Activated CD4-positive, alpha-beta T cell treated with anti-CD3 and anti-CD28 coated beads for 36 hours (primary cell): ENCODE measurements at regions not wholly inside any gene's neighbourhood (a gene's known extent, or its start where the extent isn't known, plus 50 kb on each side); places are given as distances from the start of the nearest gene placed in this dataset.

Experiments
- ATAC-seq: fragments of 200-7000 bp; cut with Tn5 transposase; one replicate; pipeline ENCODE4 v1.10.0; 2021; ENCODE audit warnings: mild to moderate bottlenecking, moderate library complexity
- CTCF ChIA-PET: fragments of 350-600 bp; sonication (Branson Sonifier 250); formaldehyde crosslinking; loops from one replicate; lab custom pipeline; 2021; ENCODE audit warnings: antibody characterized with exemption; lab: Charles Lee
- POLR2A ChIA-PET: fragments of 350-600 bp; sonication (Branson Sonifier 250); formaldehyde crosslinking; loops from one replicate; lab custom pipeline; 2021; ENCODE audit warnings: antibody characterized with exemption, inconsistent platforms; lab: Charles Lee
- DNase-seq: peaks from one replicate; pipeline ENCODE4 v3.0.0-alpha.2; 2020
- H3K27ac Mint-ChIP-seq: one replicate; pipeline ENCODE4 v1.8.0; 2021; ENCODE audit warnings: mixed read lengths
- H3K27me3 Mint-ChIP-seq: one replicate; pipeline ENCODE4 v1.8.0; 2021; ENCODE audit warnings: mixed read lengths
- H3K36me3 Mint-ChIP-seq: one replicate; pipeline ENCODE4 v1.8.0; 2021; ENCODE audit warnings: low read depth, mixed read lengths
- H3K4me1 Mint-ChIP-seq: one replicate; pipeline ENCODE4 v1.8.0; 2021; ENCODE audit warnings: mixed read lengths
- H3K4me3 Mint-ChIP-seq: one replicate; pipeline ENCODE4 v1.8.0; 2021; ENCODE audit warnings: mild to moderate bottlenecking, moderate library complexity, mixed read lengths
- H3K9me3 Mint-ChIP-seq: one replicate; pipeline ENCODE4 v1.8.0; 2021; ENCODE audit warnings: low read depth, mixed read lengths
- intact Hi-C, 2 experiments: fragments of 100-400 bp; cut with DNase I in 1 of 2; cut with micrococcal nuclease in 1 of 2; formaldehyde crosslinking; loops; one replicate each; pipeline versions ENCODE4 v1.14.2 to v1.15.1; 2022 to 2024; cut with DNase I, micrococcal nuclease

GRCh38 chr11:31873124-31873523 lies 62.0 kb upstream of the PAX6 start:
- no peak overlapping the region for H3K27ac Mint-ChIP-seq
- H3K9me3 Mint-ChIP-seq, result no peaks in the 10 kb centered on the region
- intact Hi-C loops, result loop anchor here in 1 of 2 experiments (5.0 kb wide), 2 partner anchors 386 to 766 kb away; no protein-coding TSS in a partner anchor
- no peaks in the 10 kb centered on the region for H3K36me3 Mint-ChIP-seq
- DNase-seq (no peak), ATAC-seq (no peak)
- ChIA-PET POLR2A (no interaction called here), CTCF (no interaction called here)
- H3K4me1 Mint-ChIP-seq, result no peaks in the 10 kb centered on the region
- H3K4me3 Mint-ChIP-seq, result no peak overlapping the region
- peaks cover 19% of the 10 kb centered on the region for H3K27me3 Mint-ChIP-seq

GRCh38 chr11:31872076-31872443 lies 60.9 kb upstream of the PAX6 start:
- intact Hi-C loops, result loop anchor here in 1 of 2 experiments (5.0 kb wide), 2 partner anchors 385 to 765 kb away; no protein-coding TSS in a partner anchor
- Mint-ChIP-seq H3K36me3 (no peaks in the 10 kb centered on the region), H3K27me3 (peaks cover 19% of the 10 kb centered on the region), H3K4me3 (no peak overlapping the region), H3K27ac (no peak overlapping the region), H3K4me1 (no peaks in the 10 kb centered on the region), H3K9me3 (no peaks in the 10 kb centered on the region)
- ATAC-seq, result no peak
- ChIA-PET CTCF (interaction anchor here (0.6 to 2.1 kb wide), 5 partner anchors 109 to 631 kb away, joined by 3 to 10 read pairs (median 3); no protein-coding TSS in a partner anchor), POLR2A (no interaction called here)
- no peak for DNase-seq

GRCh38 chr11:31871310-31872075 lies 60.4 kb upstream of the PAX6 start:
- no peak overlapping the region for H3K4me3 Mint-ChIP-seq
- intact Hi-C loops, result loop anchor here (1.0 to 5.0 kb wide), 6 partner anchors 384 to 765 kb away; no protein-coding TSS in a partner anchor
- H3K36me3 Mint-ChIP-seq, result no peaks in the 10 kb centered on the region

GRCh38 chr11:31870609-31871309 lies 59.6 kb upstream of the PAX6 start:
- intact Hi-C loops, result loop anchor here (1.0 to 5.0 kb wide), 6 partner anchors 383 to 764 kb away; no protein-coding TSS in a partner anchor
- no peaks in the 10 kb centered on the region for H3K4me1 Mint-ChIP-seq
- no peaks in the 10 kb centered on the region for H3K9me3 Mint-ChIP-seq
- POLR2A ChIA-PET, result no interaction called here
- ATAC-seq (no peak), DNase-seq (peak; percentile 48)
- no peak overlapping the region for H3K4me3 Mint-ChIP-seq
- no peaks in the 10 kb centered on the region for H3K36me3 Mint-ChIP-seq
- CTCF ChIA-PET, result interaction anchor here (0.7 to 2.1 kb wide), 9 partner anchors 12 to 633 kb away, joined by 3 to 10 read pairs (median 4); no protein-coding TSS in a partner anchor
- peaks cover 18% of the 10 kb centered on the region for H3K27me3 Mint-ChIP-seq
- H3K27ac Mint-ChIP-seq, result no peak overlapping the region

More at GRCh38 chr11:31871310-31872075, 60.4 kb upstream of the PAX6 start:
- ChIA-PET CTCF (interaction anchor here (0.6 to 2.1 kb wide), 8 partner anchors 109 to 634 kb away, joined by 3 to 10 read pairs (median 4); no protein-coding TSS in a partner anchor), POLR2A (no interaction called here)
- Mint-ChIP-seq H3K9me3 (no peaks in the 10 kb centered on the region), H3K27ac (no peak overlapping the region), H3K4me1 (no peaks in the 10 kb centered on the region), H3K27me3 (peaks cover 22% of the 10 kb centered on the region)
- DNase-seq (no peak), ATAC-seq (no peak)

GRCh38 chr11:31869986-31870385 lies 58.9 kb upstream of the PAX6 start:
- Mint-ChIP-seq H3K27me3 (peaks cover 24% of the 10 kb centered on the region), H3K36me3 (no peaks in the 10 kb centered on the region), H3K4me3 (no peak overlapping the region), H3K27ac (no peak overlapping the region), H3K4me1 (no peaks in the 10 kb centered on the region), H3K9me3 (no peaks in the 10 kb centered on the region)
- CTCF ChIA-PET, result interaction anchor here (0.7 to 1.5 kb wide), 6 partner anchors 12 to 763 kb away, joined by 3 to 5 read pairs (median 3); no protein-coding TSS in a partner anchor
- POLR2A ChIA-PET, result no interaction called here
- intact Hi-C loops, result loop anchor here (2.0 to 5.0 kb wide), 5 partner anchors 383 to 763 kb away; no protein-coding TSS in a partner anchor
- ATAC-seq (no peak), DNase-seq (no peak)

GRCh38 chr11:31865606-31866300 lies 54.6 kb upstream of the PAX6 start:
- POLR2A ChIA-PET, result no interaction called here
- DNase-seq (no peak), ATAC-seq (no peak)
- H3K4me1 Mint-ChIP-seq, result no peaks in the 10 kb centered on the region
- H3K9me3 Mint-ChIP-seq, result no peaks in the 10 kb centered on the region
- CTCF ChIA-PET, result no interaction called here
- H3K27me3 Mint-ChIP-seq, result peaks cover 39% of the 10 kb centered on the region
- no peak overlapping the region for H3K27ac Mint-ChIP-seq
- no peaks in the 10 kb centered on the region for H3K36me3 Mint-ChIP-seq
- intact Hi-C loops, result no loop called here
- no peak overlapping the region for H3K4me3 Mint-ChIP-seq

- ChIA-PET CTCF (no interaction called here), POLR2A (no interaction called here)
- ATAC-seq, result no peak
- H3K9me3 Mint-ChIP-seq, result no peaks in the 10 kb centered on the region
- H3K4me1 Mint-ChIP-seq, result no peaks in the 10 kb centered on the region
- intact Hi-C loops, result no loop called here
- H3K27ac Mint-ChIP-seq, result no peak overlapping the region
- H3K36me3 Mint-ChIP-seq, result no peaks in the 10 kb centered on the region
- peaks cover 39% of the 10 kb centered on the region for H3K27me3 Mint-ChIP-seq
- no peak for DNase-seq
- H3K4me3 Mint-ChIP-seq, result no peak overlapping the region
Measured at GRCh38 chr11:31863170-31863832, 52.2 kb upstream of the PAX6 start.

GRCh38 chr11:31861011-31861410 lies 49.9 kb upstream of the PAX6 start:
- Mint-ChIP-seq H3K9me3 (no peaks in the 10 kb centered on the region), H3K36me3 (no peaks in the 10 kb centered on the region), H3K27me3 (peaks cover 36% of the 10 kb centered on the region), H3K4me3 (no peak overlapping the region), H3K27ac (no peak overlapping the region), H3K4me1 (no peaks in the 10 kb centered on the region)
- ATAC-seq (no peak), DNase-seq (no peak)
- intact Hi-C loops, result no loop called here
- POLR2A ChIA-PET, result interaction anchor here (0.6 kb wide), 1 partner anchor 12 kb away, joined by 6 read pairs; no protein-coding TSS in a partner anchor
- CTCF ChIA-PET, result interaction anchor here (1.1 kb wide), 1 partner anchor 97 kb away, joined by 4 read pairs; no protein-coding TSS in a partner anchor
